HT-29 (cell line): ENCODE measurements at regions not wholly inside any gene's neighbourhood (a gene's known extent, or its start where the extent isn't known, plus 50 kb on each side); places are given as distances from the start of the nearest gene placed in this dataset.

Experiments used
- DNase-seq: peaks from one replicate; pipeline ENCODE4 v3.0.0-alpha.2; 2015; ENCODE audit warnings: low spot score

GRCh38 chr13:37364007-37364406 is 234.6 kb downstream of the POSTN start:
- DNase-seq: no peak

GRCh38 chr13:37361608-37362007 is 237.0 kb downstream of the POSTN start:
- no peak for DNase-seq

- DNase-seq: no peak
Observed at GRCh38 chr13:37360556-37360955, 238.0 kb downstream of the POSTN start.

GRCh38 chr13:37357548-37357947 is 241.0 kb downstream of the POSTN start:
- DNase-seq: no peak

- no peak for DNase-seq
Observed at GRCh38 chr13:37353911-37354310, 244.7 kb downstream of the POSTN start.

GRCh38 chr13:37351211-37351610 is 245.7 kb upstream of the CSNK1A1L start:
- no peak for DNase-seq

- no peak for DNase-seq
Observed at GRCh38 chr13:37349916-37350315, 244.5 kb upstream of the CSNK1A1L start.

- DNase-seq: no peak
Observed at GRCh38 chr13:37348916-37349643, 243.6 kb upstream of the CSNK1A1L start.

- DNase-seq: no peak
Observed at GRCh38 chr13:37345869-37346268, 240.4 kb upstream of the CSNK1A1L start.

- no peak for DNase-seq
Observed at GRCh38 chr13:37345391-37345790, 239.9 kb upstream of the CSNK1A1L start.

GRCh38 chr13:37344056-37344455 is 238.6 kb upstream of the CSNK1A1L start:
- DNase-seq: no peak

- DNase-seq: no peak
Observed at GRCh38 chr13:37342205-37342604, 236.7 kb upstream of the CSNK1A1L start.

GRCh38 chr13:37340901-37341670 is 235.6 kb upstream of the CSNK1A1L start:
- no peak for DNase-seq

- DNase-seq: no peak
Observed at GRCh38 chr13:37339386-37339735, 233.9 kb upstream of the CSNK1A1L start.

GRCh38 chr13:37338726-37339385 is 233.4 kb upstream of the CSNK1A1L start:
- DNase-seq: no peak

- no peak for DNase-seq
Observed at GRCh38 chr13:37326334-37326733, 220.9 kb upstream of the CSNK1A1L start.

- no peak for DNase-seq
Observed at GRCh38 chr13:37319031-37319443, 213.6 kb upstream of the CSNK1A1L start.

GRCh38 chr13:37316935-37317334 is 211.5 kb upstream of the CSNK1A1L start:
- no peak for DNase-seq

- DNase-seq: no peak
Observed at GRCh38 chr13:37313372-37313771, 207.9 kb upstream of the CSNK1A1L start.

- DNase-seq: no peak
Observed at GRCh38 chr13:37306778-37307544, 201.5 kb upstream of the CSNK1A1L start.

- no peak for DNase-seq
Observed at GRCh38 chr13:37303606-37304005, 198.1 kb upstream of the CSNK1A1L start.

- no peak for DNase-seq
Observed at GRCh38 chr13:37302686-37303085, 197.2 kb upstream of the CSNK1A1L start.
